HT1080 (cell line): ENCODE measurements at regions not wholly inside any gene's neighbourhood (a gene's known extent, or its start where the extent isn't known, plus 50 kb on each side); places are given as distances from the start of the nearest gene placed in this dataset.
"Not testable (repeated sequence)": the region's sequence is repeated elsewhere in the genome, so short reads cannot be mapped to it uniquely, and the experiment has no call there.

Experiments
- DNase-seq: peaks from one replicate; pipeline ENCODE4 v3.0.0-alpha.2; 2015; ENCODE audit warnings: low read depth

DNA sequence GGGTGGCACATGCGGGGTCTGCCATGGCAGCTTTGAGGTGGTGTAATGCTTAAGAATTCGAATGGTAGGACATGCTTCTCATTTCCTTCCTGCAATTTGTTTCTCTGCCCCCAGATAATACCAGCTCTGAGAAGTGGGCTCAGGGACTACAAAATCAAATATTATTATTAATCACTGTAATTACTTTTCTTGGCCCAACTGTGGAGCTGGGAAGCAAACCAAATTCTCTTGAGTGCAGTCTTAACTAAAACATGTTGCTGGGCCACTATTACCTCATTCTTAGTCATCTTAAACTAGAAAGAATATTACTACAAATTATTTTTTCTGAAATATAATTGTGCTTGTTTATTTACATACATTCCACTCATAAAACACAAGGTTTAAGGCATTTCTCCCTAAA, 566.7 kb upstream of the NRP1 start:
- no peak for DNase-seq

DNA sequence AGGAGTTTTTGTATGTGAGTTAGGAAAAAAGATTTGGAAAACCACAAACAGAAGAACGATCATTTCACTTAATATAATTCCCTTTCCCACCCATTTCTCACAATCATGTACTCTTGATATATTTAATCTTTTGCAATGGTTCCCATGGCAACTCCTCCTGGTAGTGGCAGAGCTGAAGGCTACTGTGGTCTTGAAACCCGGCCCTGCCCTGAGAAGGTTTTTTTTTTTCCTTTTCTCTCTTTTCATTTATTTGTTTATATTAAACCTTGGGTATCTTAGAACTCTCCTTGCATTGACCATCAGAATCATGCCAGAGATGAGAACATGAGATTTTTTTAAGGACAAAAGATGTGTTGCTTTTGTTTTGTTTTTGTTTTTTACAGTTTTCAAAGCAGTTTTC, 566.1 kb upstream of the NRP1 start:
- DNase-seq: no peak

DNA sequence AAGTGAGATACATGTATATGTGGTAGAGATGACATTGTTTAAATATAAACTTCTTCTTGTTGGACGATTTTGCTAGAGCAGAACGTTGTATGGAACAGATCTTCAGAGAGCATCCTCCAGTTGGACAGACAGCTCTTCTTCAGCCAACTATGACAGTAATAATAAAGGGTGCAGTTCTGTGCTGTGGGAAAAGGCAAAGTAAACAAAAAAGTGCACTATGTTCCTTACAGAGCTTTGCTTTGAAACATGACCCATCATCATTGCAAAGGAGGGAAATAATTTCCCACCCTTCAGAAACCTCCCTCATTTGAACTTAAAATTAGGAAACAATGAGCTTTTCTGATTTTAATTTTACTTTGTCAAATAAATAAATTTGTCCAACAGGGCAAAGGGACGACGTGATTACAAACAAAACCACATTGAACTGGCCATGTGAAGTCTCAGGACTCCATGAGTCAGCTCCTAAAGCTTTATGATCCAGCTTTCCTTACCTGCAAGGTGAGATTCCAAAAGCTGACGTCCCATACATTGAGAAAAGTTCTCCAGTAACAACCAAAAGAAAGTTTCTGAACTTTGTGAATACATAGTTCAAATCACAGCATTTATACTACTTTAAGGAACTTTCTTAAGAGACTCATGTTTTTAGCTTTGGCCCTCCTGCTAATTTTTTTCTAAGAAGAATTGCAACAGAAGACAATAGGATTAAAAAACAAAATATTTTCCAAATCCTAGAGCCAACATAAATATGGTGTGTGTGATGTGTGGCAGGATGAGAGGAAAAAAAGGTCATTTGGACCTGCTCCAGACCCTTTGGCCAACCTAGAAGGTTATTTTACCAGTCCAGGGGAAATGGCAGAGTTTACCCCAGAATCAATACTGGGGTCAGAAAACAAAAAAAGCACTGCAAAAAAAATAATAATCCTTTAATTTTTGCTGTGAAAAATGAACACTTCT, 565.4 kb upstream of the NRP1 start:
- DNase-seq: no peak

DNA sequence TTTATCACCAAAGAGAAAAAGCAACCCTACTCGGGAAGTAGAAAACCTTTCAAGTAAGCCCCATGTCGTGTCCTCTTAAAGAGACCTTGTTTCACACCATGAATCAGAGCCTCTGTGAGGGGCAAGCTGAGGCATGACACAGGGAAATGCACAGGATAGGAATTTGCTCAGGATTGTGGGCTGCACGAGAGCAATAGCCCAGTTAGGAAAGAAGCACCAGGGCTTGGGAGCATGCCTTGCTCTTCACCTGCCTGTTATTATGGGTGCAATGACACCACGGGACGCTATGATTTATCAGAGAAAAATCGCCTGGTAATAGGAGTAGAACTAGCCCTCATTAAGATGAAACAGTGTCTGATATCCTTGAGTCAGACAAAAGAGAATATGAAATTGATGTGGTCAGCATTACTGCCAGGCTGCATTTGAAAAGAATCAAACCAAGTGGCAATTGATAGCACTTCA, 562.9 kb upstream of the NRP1 start:
- DNase-seq: peak; percentile 57

DNA sequence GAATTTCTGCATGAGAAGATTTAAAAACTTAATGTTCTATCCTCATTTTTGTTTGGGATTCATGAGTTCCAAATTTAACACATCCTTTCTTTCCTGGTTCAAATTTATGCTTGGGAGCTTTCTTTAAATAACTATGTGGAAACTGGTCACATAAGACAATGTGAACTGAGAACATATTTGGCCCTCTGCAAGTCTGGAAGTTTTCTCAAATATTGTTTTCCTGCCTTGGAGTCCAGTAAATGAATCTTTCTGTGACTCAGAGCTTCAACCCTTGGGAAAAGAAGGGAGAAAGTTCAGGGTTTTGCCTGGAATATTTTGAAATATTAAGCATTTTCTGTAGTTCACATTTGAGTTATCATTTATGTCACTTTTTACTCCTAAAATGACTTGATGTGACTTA, 559.0 kb upstream of the NRP1 start:
- no peak for DNase-seq

DNA sequence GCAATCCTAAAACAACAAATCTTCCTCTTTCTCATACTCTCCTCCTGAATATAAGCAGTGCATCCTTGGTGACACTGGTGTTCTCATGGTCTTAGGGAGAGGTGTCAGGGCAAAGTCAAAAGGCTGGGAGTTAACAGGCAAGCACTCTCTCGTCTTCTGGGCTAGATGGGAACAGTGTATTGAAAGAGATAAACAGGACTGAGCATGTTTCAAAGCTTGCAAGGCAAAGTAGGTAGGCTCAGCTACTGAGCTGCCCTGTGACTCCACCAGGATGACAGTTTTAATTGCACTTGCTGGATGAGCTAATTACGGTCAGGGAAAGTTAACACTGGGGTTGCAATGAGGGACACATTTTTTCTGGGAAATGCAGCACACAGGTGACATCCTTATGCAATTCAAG, 554.9 kb upstream of the NRP1 start:
- DNase-seq: no peak

DNA sequence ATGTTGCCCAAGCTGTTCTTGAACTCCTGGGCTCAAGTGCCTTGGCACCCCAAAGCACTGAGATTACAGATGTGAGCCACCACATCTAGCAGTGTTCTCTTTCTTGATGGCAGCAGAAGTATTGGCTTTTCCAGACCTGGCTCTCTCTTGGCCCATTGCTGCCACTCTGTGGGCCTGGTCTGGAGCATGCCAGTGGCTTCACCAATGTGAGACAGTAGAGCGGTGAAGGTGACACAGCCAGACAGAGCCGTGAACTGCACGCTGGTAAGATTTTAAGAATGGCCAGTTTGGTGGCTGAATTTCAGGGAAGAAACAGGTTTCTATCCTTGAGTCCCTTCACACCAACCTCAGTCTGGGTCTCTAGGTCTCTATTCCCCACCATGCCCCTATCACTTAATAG, 552.7 kb upstream of the NRP1 start:
- no peak for DNase-seq

DNA sequence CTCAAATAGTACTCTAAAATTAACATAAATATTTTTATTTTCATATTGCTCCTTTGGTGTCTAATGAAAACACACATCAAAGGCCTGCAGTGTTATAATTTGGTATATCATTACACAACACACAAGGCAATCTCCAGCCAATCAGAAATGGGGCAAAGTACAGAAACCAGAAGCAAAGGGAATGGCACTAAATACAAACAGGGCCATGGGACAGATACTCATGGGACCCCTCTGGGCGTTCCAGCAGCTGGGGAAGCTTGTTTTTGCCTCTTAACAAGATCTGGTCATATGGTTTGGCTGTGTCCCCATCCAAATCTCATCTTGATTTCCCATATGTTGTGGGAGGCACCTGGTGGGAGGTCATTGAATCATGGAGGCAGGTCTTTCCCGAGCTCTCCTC, 551.8 kb upstream of the NRP1 start:
- no peak for DNase-seq

DNA sequence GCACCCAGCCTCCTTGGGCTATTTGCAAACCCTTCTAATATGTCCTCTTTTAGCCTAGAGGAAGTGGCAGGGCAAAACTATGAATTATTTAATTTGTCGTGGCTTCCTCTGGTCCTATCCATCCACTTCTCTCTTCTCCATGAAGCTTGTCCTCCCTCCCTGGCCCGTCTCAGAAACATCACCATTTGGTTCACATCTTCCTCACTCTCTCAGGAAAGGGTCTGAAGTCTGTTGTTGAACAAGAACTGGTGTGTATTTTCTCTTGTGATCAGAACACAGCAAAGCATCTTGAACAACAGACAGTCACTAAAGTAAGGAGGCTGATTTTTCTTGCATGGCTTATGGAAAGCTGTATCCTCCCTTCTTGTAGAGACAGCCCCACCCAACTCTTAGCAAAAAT, 550.1 kb upstream of the NRP1 start:
- DNase-seq: no peak

DNA sequence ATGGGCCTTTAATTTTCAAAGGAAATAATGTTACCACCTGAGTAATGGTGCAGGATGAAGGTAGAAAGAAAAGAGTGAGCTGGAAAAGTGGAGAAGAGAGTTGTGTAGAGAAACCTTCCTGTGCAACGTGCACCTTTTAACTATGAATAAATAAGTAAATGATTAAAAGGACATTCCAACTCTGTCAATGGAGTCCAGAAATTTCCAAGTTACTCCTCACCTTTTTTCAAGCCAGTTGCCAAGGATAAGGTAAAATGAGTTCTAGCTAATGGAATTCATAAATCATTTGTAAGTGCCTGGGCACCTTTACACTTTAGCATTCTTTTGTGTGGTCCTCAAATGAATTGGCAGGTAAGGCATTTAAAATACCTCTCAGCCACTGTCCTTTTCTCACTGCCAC, 549.4 kb upstream of the NRP1 start:
- no peak for DNase-seq

DNA sequence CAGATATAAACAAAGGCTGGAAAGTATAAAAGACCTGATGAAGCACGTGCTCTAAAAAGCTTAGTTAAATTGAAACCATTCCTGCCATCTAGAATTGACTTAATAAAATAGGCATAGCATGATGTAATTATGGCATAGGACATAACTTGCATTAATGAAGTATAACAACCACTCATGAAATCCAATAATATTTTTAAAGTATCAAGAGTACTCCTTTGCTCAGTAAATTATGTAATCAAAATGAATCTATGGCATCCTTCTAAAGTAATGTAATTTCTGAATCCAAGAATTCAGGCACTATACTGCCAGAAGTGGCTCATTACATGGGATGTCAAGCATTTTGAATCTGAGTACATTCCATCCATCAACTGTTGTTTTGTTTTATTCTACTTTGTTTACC, 548.5 kb upstream of the NRP1 start:
- no peak for DNase-seq

DNA sequence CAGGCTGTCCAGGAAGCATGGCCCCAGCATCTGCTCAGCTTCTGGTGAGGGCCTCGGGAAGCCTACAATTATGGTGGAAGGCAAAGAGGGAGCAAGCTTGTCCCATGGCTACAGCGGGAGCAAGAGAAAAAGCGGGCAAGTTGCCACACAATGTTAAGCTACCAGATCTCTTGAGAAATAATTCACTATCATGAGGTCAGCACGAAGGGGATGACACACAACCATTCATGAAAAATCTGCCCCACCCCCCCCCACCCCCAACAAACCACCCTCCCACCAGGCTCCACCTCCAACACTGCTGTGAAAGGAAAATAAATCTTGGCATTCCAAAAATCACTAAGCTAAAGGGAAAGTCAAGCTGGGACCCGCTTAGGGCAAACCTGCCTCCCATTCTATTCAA, 545.8 kb upstream of the NRP1 start:
- DNase-seq: no peak

DNA sequence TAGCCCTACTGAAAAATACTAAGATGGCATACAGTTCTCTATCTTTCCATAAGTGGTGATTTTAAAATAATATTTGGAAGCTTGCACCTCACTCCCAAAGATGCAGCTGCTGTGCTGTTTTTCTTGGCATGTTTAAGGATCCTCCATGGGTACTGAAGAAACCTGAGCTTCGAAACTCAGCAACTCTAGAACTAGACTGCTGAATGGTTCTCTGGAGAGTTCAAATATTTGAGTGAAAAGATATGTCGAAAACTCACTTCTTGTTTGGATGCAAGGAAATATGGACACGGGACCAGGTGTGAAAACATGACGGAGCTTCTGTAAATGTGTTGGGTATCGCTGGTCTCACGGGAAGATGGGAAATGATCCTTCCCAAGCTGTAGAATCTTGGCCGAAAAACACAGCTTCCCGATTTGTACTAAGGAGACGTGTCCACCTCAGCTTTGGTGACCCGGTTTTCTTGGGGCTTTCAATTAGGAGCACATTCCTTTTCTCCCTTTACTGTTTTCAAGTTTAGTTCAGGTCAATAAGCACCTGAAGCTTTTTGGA, 543.8 kb upstream of the NRP1 start:
- no peak for DNase-seq

DNA sequence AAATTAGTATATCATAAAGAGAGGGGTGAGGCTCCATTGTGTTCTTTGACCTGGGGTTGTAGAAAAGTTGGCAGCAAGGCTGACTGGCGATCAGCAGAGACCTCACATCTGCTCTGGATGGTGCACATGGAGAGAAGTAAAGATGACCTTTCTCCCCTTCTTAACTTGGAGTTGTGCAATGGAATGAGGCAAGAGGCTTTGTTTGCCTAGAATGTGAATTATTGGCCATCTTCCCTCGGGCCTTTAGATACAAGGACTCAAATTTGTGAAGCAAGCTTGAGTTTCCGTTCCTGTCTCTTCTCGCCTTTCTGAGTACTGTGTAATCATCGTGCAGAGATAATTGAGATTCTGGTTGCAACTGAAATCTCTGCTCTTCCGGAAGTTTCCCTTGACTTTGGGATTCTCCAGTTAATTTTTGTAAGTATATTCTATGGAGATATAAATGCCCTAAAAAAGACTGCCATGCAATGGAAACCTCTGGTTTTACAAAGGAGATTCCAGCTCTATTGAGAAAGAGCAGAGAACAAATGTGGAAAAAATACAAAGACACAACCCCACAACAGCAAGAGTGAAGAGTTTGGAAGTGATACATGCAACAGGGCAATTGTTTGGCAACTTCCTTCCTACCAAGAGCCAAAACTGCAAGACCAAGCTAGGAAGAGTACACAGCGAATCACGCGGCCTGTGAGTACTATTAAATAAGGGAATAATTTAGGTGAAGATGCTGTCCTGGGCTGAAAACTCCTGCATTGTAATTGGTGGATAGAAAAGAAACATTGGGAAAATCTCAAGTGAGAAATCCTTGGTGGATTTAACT, 542.3 kb upstream of the NRP1 start:
- DNase-seq: no peak

DNA sequence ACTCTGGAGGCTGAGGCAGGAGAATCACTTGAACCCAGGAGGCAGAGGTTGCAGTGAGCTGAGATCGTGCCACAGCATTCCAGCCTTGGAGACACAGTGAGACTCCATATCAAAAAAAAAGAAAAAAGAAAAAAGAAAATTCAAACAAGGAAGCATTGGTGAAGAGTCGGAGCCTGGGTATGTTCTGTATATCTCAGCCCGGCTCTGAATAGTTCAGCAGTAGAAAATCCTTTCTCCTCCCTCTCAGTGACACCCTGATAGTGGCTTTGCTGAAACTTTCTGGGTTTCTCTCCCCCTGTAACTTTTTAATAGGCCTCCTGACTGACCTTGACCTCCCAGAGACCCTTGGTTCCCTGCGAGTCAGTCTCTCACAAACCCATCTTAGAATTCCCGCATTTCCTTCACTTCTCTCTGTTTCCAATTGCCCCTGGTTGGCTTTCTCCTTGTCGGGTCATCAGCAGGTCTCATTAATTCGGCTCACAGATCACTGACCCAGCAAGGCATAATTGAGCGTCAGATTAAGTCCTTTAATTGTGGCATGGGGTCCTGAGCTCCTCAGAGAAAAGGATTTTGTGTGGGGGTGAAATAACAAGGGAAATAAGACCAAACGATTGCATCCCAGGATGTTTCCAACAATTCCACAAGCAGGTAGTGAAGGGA, 541.6 kb upstream of the NRP1 start:
- no peak for DNase-seq

DNA sequence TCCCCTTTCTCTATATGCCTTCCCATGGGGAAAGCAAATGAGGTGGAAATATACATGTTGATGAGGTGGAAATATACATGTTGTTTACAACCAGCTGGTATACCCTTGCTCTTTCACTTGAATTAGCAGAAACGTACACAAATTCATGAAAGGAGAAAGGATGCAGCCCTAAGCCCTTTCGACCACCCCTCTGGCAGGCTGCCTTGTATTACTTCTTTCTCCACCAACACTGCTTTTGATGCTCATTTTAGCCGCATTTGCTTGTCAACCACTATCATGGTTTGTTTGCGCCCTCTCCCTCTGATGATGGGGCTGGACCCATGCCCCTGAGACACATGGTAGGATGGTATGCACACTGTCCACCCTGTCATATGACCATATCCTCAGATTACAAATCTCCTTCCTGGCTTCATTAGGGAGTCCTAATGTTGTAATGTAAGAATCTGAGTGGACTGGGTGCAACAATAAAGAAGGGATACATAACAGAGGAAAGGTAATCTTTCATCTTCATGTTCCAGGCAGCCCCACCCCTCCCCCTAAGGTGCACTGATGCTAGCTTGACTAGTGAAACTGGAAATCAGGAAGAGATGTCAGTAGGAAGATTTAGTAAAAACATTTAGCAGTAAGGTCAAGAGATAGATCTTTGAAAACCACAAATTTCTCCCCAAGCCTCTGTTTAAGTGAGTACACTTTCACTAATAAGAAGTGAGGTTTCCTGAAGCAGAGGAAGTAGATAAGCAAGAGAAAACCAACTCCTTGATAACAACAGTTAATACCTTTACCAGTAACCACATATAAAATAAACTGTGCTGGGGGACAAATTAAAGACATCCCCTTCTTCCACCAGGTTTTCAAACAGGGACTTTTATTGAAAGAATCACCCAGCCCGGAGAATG, 536.8 kb upstream of the NRP1 start:
- no peak for DNase-seq

DNA sequence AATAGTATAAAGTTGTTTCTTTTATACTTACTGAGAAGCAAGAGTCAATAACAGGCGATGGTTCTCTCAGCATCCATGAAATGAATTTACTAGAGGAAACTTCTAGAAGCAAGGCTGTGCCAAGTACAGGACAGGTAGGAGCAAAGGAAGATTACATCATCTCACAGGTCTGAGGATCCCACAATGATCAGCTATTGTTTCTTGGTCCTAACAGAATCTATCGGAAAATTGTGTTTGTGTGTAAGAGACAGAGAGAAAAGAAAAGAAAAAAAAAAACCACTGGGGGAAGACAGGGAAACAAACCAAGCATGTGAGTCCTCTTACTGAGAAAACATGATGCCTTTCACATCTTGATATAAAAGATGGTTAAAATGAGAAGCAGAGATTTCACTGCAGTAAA, 535.0 kb upstream of the NRP1 start:
- DNase-seq: no peak

DNA sequence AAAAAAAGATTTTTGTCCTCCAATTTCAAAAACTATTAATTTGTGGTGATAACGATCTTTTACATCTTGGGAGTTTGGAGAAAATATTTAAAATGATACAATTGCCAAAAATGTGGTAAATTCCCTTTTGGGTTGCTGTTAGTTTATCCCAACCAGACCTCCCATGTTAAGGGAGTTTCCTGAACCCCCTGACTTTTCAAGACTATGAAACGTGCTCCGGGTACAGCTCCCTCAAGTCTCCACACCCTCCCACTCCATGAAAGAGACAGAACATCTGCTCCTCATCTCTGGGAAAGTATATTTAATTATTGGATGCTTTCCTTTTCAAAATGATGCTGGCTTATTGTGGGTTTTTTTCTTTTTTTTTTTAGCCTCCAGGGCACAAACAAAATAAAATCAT, 534.6 kb upstream of the NRP1 start:
- DNase-seq: no peak

DNA sequence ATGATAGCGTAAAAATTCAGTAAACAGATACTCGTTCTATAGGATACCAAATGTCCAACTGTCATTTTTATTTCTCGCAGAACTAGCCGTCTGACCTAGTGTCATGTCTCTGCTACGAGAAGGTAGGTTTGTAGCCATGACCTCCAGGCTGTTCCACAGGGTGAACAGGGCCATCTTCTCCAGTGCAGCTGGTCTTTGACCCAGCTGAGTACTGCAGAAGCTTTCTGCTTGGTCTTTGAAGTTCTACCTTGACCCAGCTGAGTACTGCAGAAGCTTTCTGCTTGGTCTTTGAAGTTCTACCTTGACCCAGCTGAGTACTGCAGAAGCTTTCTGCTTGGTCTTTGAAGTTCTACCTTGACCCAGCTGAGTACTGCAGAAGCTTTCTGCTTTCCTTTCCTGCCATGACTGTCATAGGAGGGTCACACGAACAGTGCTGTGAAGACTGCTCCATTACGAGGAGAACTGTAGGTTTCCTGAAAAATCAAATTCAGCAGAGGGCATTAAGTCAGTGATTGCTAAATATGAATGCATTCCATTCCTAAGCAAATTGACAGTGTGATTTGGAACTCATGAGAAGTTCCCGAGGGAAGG, 532.8 kb upstream of the NRP1 start:
- not testable (repeated sequence) for DNase-seq

DNA sequence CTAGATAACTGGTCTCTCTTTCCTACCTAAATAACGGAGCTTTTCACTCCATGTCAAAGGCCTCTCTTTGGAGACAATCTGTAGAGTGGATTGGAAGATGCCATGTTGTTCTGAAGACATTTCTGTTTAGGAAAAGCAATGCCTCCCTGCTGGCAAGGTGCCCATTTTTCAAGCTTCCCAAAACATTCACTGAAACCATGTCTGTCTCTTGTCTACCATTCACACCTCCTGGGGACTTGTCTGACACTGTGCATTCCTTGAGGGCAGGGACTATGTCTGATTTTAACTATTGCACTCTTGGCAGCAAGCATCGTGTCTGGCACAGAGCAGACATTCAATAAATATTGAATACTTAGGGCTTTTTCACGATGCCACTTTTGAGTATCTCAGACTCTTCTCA, 528.9 kb upstream of the NRP1 start:
- no peak for DNase-seq
